OCI-LY7 (cell line): ENCODE measurements at regions not wholly inside any gene's neighbourhood (a gene's known extent, or its start where the extent isn't known, plus 50 kb on each side); places are given as distances from the start of the nearest gene placed in this dataset.

ENCODE experiments used
- BruUV-seq: library from RNA; stranded (reverse); fragments of 400-500 nt; replicated peaks from 2 replicates; lab custom pipeline; 2021; lab: Mats Ljungman, UMichigan
- CTCF ChIA-PET: fragments of 300-600 bp; sonication (Branson Sonifier 250); formaldehyde crosslinking; loops from one replicate; lab custom pipeline; 2022; ENCODE audit warnings: antibody characterized with exemption; ENCODE audit not compliant: unreplicated experiment; lab: Charles Lee
- POLR2A ChIA-PET: fragments of 300-600 bp; sonication (Branson Sonifier 250); formaldehyde crosslinking; loops from one replicate; lab custom pipeline; 2022; ENCODE audit warnings: antibody characterized with exemption; lab: Charles Lee
- DNase-seq: peaks from one replicate; pipeline ENCODE4 v3.0.0-alpha.2; 2015; ENCODE audit warnings: low spot score
- H2AFZ ChIP-seq: fragments of 200-600 bp; sonication (generic), shearing (Covaris generic); 2 replicates; pipeline ENCODE4 v1.6.1; 2014; ENCODE audit warnings: mild to moderate bottlenecking, antibody characterized with exemption, low read length, moderate library complexity
- H3K27ac ChIP-seq: fragments of 200-600 bp; sonication (generic); 2 replicates; pipeline ENCODE4 v1.5.1; 2014; ENCODE audit warnings: mixed run types, low read depth, mild to moderate bottlenecking, moderate library complexity, low read length, inconsistent platforms; ENCODE audit not compliant: poor library complexity, severe bottlenecking
- H3K36me3 ChIP-seq: fragments of 200-600 bp; sonication (generic); 2 replicates; pipeline ENCODE4 v1.6.1; 2014; ENCODE audit warnings: mild to moderate bottlenecking, antibody characterized with exemption, low read length, moderate library complexity, mixed read lengths; ENCODE audit not compliant: insufficient read depth
- H3K4me1 ChIP-seq: fragments of 200-600 bp; sonication (generic); 2 replicates; pipeline ENCODE4 v1.5.1; 2014; ENCODE audit warnings: mild to moderate bottlenecking, low read length; ENCODE audit not compliant: insufficient read depth, poor library complexity, severe bottlenecking
- H3K4me2 ChIP-seq: fragments of 200-600 bp; sonication (generic); 2 replicates; pipeline ENCODE4 v1.6.1; 2014; ENCODE audit warnings: mild to moderate bottlenecking, low read length
- H3K4me3 ChIP-seq: fragments of 200-600 bp; sonication (generic); 2 replicates; pipeline ENCODE4 v1.5.1; 2014; ENCODE audit warnings: mild to moderate bottlenecking, low read depth, low read length; ENCODE audit not compliant: poor library complexity, severe bottlenecking
- H3K79me2 ChIP-seq: fragments of 200-600 bp; sonication (generic); 2 replicates; pipeline ENCODE4 v1.6.1; 2016; ENCODE audit warnings: low read depth, mild to moderate bottlenecking, low read length, moderate library complexity, mixed read lengths; ENCODE audit not compliant: insufficient read depth
- H3K9me2 ChIP-seq: fragments of 200-600 bp; sonication (generic); 2 replicates; pipeline ENCODE4 v1.6.1; 2016; ENCODE audit warnings: mild to moderate bottlenecking, low read length, mixed read lengths; ENCODE audit not compliant: insufficient read depth
- H3K9me3 ChIP-seq: fragments of 200-600 bp; sonication (generic); 2 replicates; pipeline ENCODE4 v1.6.1; 2014; ENCODE audit warnings: mild to moderate bottlenecking, mixed run types, low read length, mixed read lengths
- H4K20me1 ChIP-seq: fragments of 200-600 bp; sonication (generic); 2 replicates; pipeline ENCODE4 v1.6.1; 2014; ENCODE audit warnings: mild to moderate bottlenecking, antibody characterized with exemption, low read length, moderate library complexity, mixed read lengths; ENCODE audit not compliant: insufficient read depth
- CTCF ChIP-seq: fragments of 200-600 bp; sonication (generic); conservative IDR thresholded peaks from 2 replicates; pipeline ENCODE4 v1.5.1; 2014; ENCODE audit warnings: mild to moderate bottlenecking, antibody characterized with exemption, low read length, moderate library complexity, mixed read lengths
- EZH2phosphoT487 ChIP-seq: fragments of 200-600 bp; sonication (generic); IDR thresholded peaks from 2 replicates; pipeline ENCODE4 v1.6.1; 2018; ENCODE audit warnings: low read depth, borderline replicate concordance, mild to moderate bottlenecking, mixed run types, antibody characterized with exemption, low read length, moderate library complexity, mixed read lengths
- intact Hi-C: fragments of 100-400 bp; cut with micrococcal nuclease; formaldehyde crosslinking; loops from one replicate; pipeline ENCODE4 v1.10.0; 2022; ENCODE audit not compliant: unreplicated experiment

- no peak for TF ChIP-seq CTCF
- TF ChIP-seq EZH2phosphoT487, result no peak
- Histone ChIP-seq H3K4me2 (peak overlapping the region; percentile 49), H3K4me3 (no peak overlapping the region), H3K27ac (peak overlapping the region; percentile 47), H4K20me1 (no peaks in the 10 kb centered on the region), H2AFZ (peak overlapping the region; percentile 8; the same call in 1 of the 2 replicates), H3K9me3 (no peaks in the 10 kb centered on the region), H3K9me2 (no peaks in the 10 kb centered on the region), H3K4me1 (peaks cover 24% of the 10 kb centered on the region), H3K36me3 (no peaks in the 10 kb centered on the region), H3K79me2 (no peaks in the 10 kb centered on the region)
- peak; percentile 76 for DNase-seq
- ChIA-PET CTCF (interaction anchor here (1.2 kb wide), 1 partner anchor 24 kb away, joined by 3 read pairs; no protein-coding TSS in a partner anchor), POLR2A (interaction anchor here (0.6 to 1.0 kb wide), 3 partner anchors 26 to 601 kb away, joined by 3 read pairs; no protein-coding TSS in a partner anchor)
- intact Hi-C loops, result loop anchor here (5.0 kb wide), 1 partner anchor 110 kb away; no protein-coding TSS in a partner anchor
- BruUV-seq, result no TSS peak
These were observed 115.0 kb upstream of the CIBAR2 start for GRCh38 chr16:85227084-85227945.

GRCh38 chr16:85227946-85228862 is 115.9 kb upstream of the CIBAR2 start:
- Histone ChIP-seq H3K4me1 (peaks cover 24% of the 10 kb centered on the region), H3K4me3 (no peak overlapping the region), H3K79me2 (no peaks in the 10 kb centered on the region), H3K36me3 (no peaks in the 10 kb centered on the region), H3K9me2 (no peaks in the 10 kb centered on the region), H3K4me2 (peak overlapping the region; percentile 49; the same call in 1 of the 2 replicates), H3K27ac (peak overlapping the region; percentile 47), H4K20me1 (no peaks in the 10 kb centered on the region), H3K9me3 (no peaks in the 10 kb centered on the region), H2AFZ (no peak overlapping the region)
- CTCF ChIA-PET, result no interaction called here
- no TSS peak for BruUV-seq
- POLR2A ChIA-PET, result no interaction called here
- TF ChIP-seq CTCF, result no peak
- no peak for TF ChIP-seq EZH2phosphoT487
- DNase-seq, result no peak
- intact Hi-C loops, result loop anchor here (5.0 kb wide), 1 partner anchor 111 kb away; no protein-coding TSS in a partner anchor
